KMS-11 (cell line): ENCODE measurements at regions not wholly inside any gene's neighbourhood (a gene's known extent, or its start where the extent isn't known, plus 50 kb on each side); places are given as distances from the start of the nearest gene placed in this dataset.

Source experiments
- H2AFZ ChIP-seq: fragments of 200-600 bp; sonication (generic); 2 replicates; pipeline ENCODE4 v1.6.1; 2016; ENCODE audit warnings: antibody characterized with exemption, mixed run types, low read depth
- H3K27ac ChIP-seq: fragments of 200-600 bp; sonication (generic); 2 replicates; pipeline ENCODE4 v1.6.1; 2016; ENCODE audit warnings: mild to moderate bottlenecking, mixed run types
- H3K27me3 ChIP-seq: fragments of 200-600 bp; sonication (generic); 2 replicates; pipeline ENCODE4 v1.6.1; 2017; ENCODE audit warnings: mild to moderate bottlenecking, low read depth, mixed run types, moderate library complexity; ENCODE audit not compliant: insufficient read depth
- H3K36me3 ChIP-seq: fragments of 200-600 bp; sonication (generic); 2 replicates; pipeline ENCODE4 v1.6.1; 2017; ENCODE audit warnings: mild to moderate bottlenecking, mixed run types; ENCODE audit not compliant: insufficient read depth
- H3K4me1 ChIP-seq: fragments of 200-600 bp; sonication (generic); 2 replicates; pipeline ENCODE4 v1.6.1; 2016; ENCODE audit warnings: mild to moderate bottlenecking, low read depth, mixed run types; ENCODE audit not compliant: poor library complexity, severe bottlenecking
- H3K4me2 ChIP-seq: fragments of 200-600 bp; sonication (generic); 2 replicates; pipeline ENCODE4 v1.7.0; 2016; ENCODE audit warnings: mild to moderate bottlenecking, mixed run types
- H3K4me3 ChIP-seq: fragments of 200-600 bp; sonication (generic); IDR thresholded peaks from 2 replicates; pipeline ENCODE4 v1.6.1; 2017; ENCODE audit warnings: low read depth, low read length, mixed read lengths; ENCODE audit not compliant: insufficient read depth
- H3K79me2 ChIP-seq: fragments of 200-600 bp; sonication (generic); 2 replicates; pipeline ENCODE4 v1.6.1; 2016; ENCODE audit warnings: low read depth, mixed run types; ENCODE audit not compliant: insufficient read depth
- H3K9ac ChIP-seq: fragments of 200-600 bp; sonication (generic); 2 replicates; pipeline ENCODE4 v1.6.1; 2016; ENCODE audit warnings: mild to moderate bottlenecking, mixed run types
- H4K20me1 ChIP-seq: fragments of 200-600 bp; sonication (generic); 2 replicates; pipeline ENCODE4 v1.6.1; 2016; ENCODE audit warnings: mild to moderate bottlenecking, mixed run types; ENCODE audit not compliant: insufficient read depth
- CTCF ChIP-seq: fragments of 200-600 bp; sonication (generic); conservative IDR thresholded peaks from 2 replicates; pipeline ENCODE4 v1.6.1; 2017; ENCODE audit warnings: low read depth, mild to moderate bottlenecking, antibody characterized with exemption, low read length, moderate library complexity, mixed read lengths

DNA sequence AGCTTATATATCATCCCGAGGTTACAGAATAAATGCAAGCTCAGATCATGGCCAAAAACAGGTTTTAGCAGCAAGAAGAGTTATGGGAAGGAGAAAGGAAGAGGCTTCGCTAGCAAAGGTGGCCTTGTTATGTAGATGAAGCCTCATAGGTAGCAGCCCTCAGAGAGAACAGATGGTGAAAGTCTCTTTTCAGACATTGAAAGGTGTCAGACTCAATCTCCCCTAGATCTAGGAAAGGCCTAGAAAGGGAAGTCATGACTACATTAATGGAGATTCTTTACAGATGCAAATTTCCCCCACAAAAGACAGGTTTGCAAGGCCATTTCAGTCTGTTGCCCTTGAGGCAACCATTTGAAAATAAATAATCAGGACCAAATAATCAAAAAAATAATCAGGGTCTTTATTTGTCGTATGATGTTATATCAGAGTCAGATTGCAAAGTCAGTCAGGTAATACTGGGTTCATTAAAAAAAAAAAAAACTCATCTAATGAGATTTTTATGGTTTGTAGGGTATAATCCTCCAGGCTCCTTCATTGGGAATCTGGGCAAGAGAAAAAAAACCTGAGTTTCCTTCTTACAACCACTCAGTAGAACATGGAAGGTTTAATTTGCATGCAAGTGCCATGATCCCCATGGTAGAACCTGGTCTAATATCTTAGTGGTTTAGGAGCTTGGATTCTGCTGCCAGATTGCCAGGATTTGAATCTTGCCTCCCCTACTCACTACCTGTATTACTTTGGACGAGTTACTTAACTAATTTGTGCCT is 50.8 kb upstream of the HTR2A start:
- H3K79me2 ChIP-seq, result no peaks in the 10 kb centered on the region
- H3K4me2 ChIP-seq, result no peak overlapping the region
- no peaks in the 10 kb centered on the region for H3K4me1 ChIP-seq
- no peak overlapping the region for H3K9ac ChIP-seq
- no peak for TF ChIP-seq CTCF
- no peaks in the 10 kb centered on the region for H4K20me1 ChIP-seq
- no peaks in the 10 kb centered on the region for H3K36me3 ChIP-seq
- H3K4me3 ChIP-seq, result no peak overlapping the region
- no peak overlapping the region for H3K27ac ChIP-seq
- H2AFZ ChIP-seq, result no peak overlapping the region
- no peaks in the 10 kb centered on the region for H3K27me3 ChIP-seq
